Heart left ventricle (tissue), 13 donors: ENCODE measurements at regions not wholly inside any gene's neighbourhood (a gene's known extent, or its start where the extent isn't known, plus 50 kb on each side); places are given as distances from the start of the nearest gene placed in this dataset.

Experiments used
- CTCF ChIP-seq, 12 donors: fragments of 200-600 bp; sonication (generic) in 4 of 12; IDR thresholded peaks; one replicate each; pipeline versions ENCODE4 v1.5.0 to v1.8.0; 2018 to 2022; ENCODE audit warnings: antibody characterized with exemption in 12 of 12, mild to moderate bottlenecking in 5 of 12
- POLR2A ChIP-seq, 2 donors: fragments of 450-650 bp; IDR thresholded peaks; one replicate each; pipeline ENCODE4 v1.6.1; 2017; ENCODE audit warnings: antibody characterized with exemption in 2 of 2, mild to moderate bottlenecking in 2 of 2, moderate library complexity in 2 of 2
- donor health status: ischemic (EF 13 %, LVEDD 7.1; RV severe dilation, severe dysfunction).
- donor health status: DM: no; HTN: yes; CAD: no.
- donor health status: DM: no; HTN: no; CAD: no.
- donor health status: ischemic (EF 25% LVEDD 6.9; RV normal size, moderate dysfunction).
- donor health status: ischemic (EF 25% LVEDD 5.7; RV mildly dilated, moderate dysfunction).
- donor health status: ischemic (EF 35%, LVEDD 5.7; RV mildly dilated, moderate dysfunction).
- donor health status: nonischemic (EF 11% LVEDD 7.7; RV severe dilation, severe dysfunction).
- donor health status: DM: yes; HTN: yes; CAD: no.
- donor health status: PGD.
- donor health status: ischemic (EF 29% LVEDD 5.4; RV normal size, mild dysfunction).
- donor health status: nonischemic (EF 23%, LVEDD 6.1; RV moderate dilation, normal function).

GRCh38 chr13:37369616-37370015 is 229.0 kb downstream of the POSTN start:
- TF ChIP-seq CTCF (IDR thresholded peaks at IDR 0.05): no peak
- no peak for TF ChIP-seq POLR2A (IDR thresholded peaks at IDR 0.05)
